Loucy (cell line): ENCODE measurements at regions not wholly inside any gene's neighbourhood (a gene's known extent, or its start where the extent isn't known, plus 50 kb on each side); places are given as distances from the start of the nearest gene placed in this dataset.

ENCODE experiments used
- H2AFZ ChIP-seq: fragments of 200-600 bp; sonication (generic); 2 replicates; pipeline ENCODE4 v1.6.0; 2016; ENCODE audit warnings: antibody characterized with exemption, mild to moderate bottlenecking, low read length, moderate library complexity
- H3F3A ChIP-seq: fragments of 200-600 bp; 2 replicates; pipeline ENCODE4 v1.6.0; 2016; ENCODE audit warnings: antibody characterized with exemption, low read depth, mild to moderate bottlenecking
- H3K27me3 ChIP-seq: fragments of 200-600 bp; sonication (generic); 2 replicates; pipeline ENCODE4 v1.6.1; 2014; ENCODE audit warnings: low read length, mild to moderate bottlenecking; ENCODE audit not compliant: insufficient read depth, poor library complexity, severe bottlenecking
- H3K36me3 ChIP-seq: fragments of 200-600 bp; sonication (generic); 2 replicates; pipeline ENCODE4 v1.6.1; 2016; ENCODE audit warnings: low read length; ENCODE audit not compliant: insufficient read depth
- H3K4me1 ChIP-seq: fragments of 200-600 bp; sonication (generic); 2 replicates; pipeline ENCODE4 v1.5.1; 2014; ENCODE audit warnings: low read length, mild to moderate bottlenecking; ENCODE audit not compliant: insufficient read depth, poor library complexity, severe bottlenecking
- H3K4me2 ChIP-seq: fragments of 200-600 bp; sonication (generic); 2 replicates; pipeline ENCODE4 v1.6.0; 2014; ENCODE audit warnings: antibody characterized with exemption, low read length, low read depth, mild to moderate bottlenecking; ENCODE audit not compliant: poor library complexity, severe bottlenecking
- H3K4me3 ChIP-seq: fragments of 200-600 bp; sonication (generic); 2 replicates; pipeline ENCODE4 v1.5.1; 2014; ENCODE audit warnings: low read length, mild to moderate bottlenecking, mixed read lengths; ENCODE audit not compliant: poor library complexity, severe bottlenecking
- H3K79me2 ChIP-seq: fragments of 200-600 bp; sonication (generic); 2 replicates; pipeline ENCODE4 v1.6.1; 2014; ENCODE audit warnings: low read length; ENCODE audit not compliant: insufficient read depth
- H3K9ac ChIP-seq: fragments of 200-600 bp; sonication (generic); 2 replicates; pipeline ENCODE4 v1.6.0; 2014; ENCODE audit warnings: mild to moderate bottlenecking, low read depth, low read length, moderate library complexity; ENCODE audit not compliant: poor library complexity, severe bottlenecking
- H3K9me2 ChIP-seq: fragments of 200-600 bp; sonication (generic); replicated peaks from 2 replicates; pipeline ENCODE4 v1.6.1; 2016; ENCODE audit warnings: low read depth, low read length, mixed read lengths
- H3K9me3 ChIP-seq: fragments of 200-600 bp; sonication (generic); 2 replicates; pipeline ENCODE4 v1.6.1; 2014; ENCODE audit warnings: mild to moderate bottlenecking, antibody characterized with exemption, low read length, low read depth; ENCODE audit not compliant: insufficient read depth
- H4K20me1 ChIP-seq: fragments of 200-600 bp; sonication (generic); 2 replicates; pipeline ENCODE4 v1.6.0; 2014; ENCODE audit warnings: antibody characterized with exemption, low read length, mild to moderate bottlenecking; ENCODE audit not compliant: insufficient read depth, poor library complexity, severe bottlenecking
- CTCF ChIP-seq: fragments of 200-600 bp; sonication (generic); conservative IDR thresholded peaks from 2 replicates; pipeline ENCODE4 v1.5.1; 2014; ENCODE audit warnings: mild to moderate bottlenecking, antibody characterized with exemption, low read length
- EZH2phosphoT487 ChIP-seq: fragments of 200-600 bp; IDR thresholded peaks from 2 replicates; pipeline ENCODE4 v1.6.1; 2018; ENCODE audit warnings: antibody characterized with exemption, mild to moderate bottlenecking, moderate library complexity, borderline replicate concordance

GRCh38 chr9:100731038-100731556 is 153.2 kb downstream of the CAVIN4 start:
- Histone ChIP-seq H3K4me3 (no peak overlapping the region), H3K27me3 (no peaks in the 10 kb centered on the region), H4K20me1 (no peaks in the 10 kb centered on the region), H3K9me3 (no peaks in the 10 kb centered on the region), H2AFZ (no peak overlapping the region), H3K36me3 (no peaks in the 10 kb centered on the region), H3K4me2 (no peak overlapping the region), H3F3A (no peaks in the 10 kb centered on the region), H3K9me2 (no peaks in the 10 kb centered on the region), H3K4me1 (no peaks in the 10 kb centered on the region), H3K9ac (no peak overlapping the region), H3K79me2 (no peaks in the 10 kb centered on the region)
- TF ChIP-seq EZH2phosphoT487 (no peak), CTCF (no peak)

- no peaks in the 10 kb centered on the region for H3K27me3 ChIP-seq
- H3K9me2 ChIP-seq, result no peaks in the 10 kb centered on the region
- no peak overlapping the region for H2AFZ ChIP-seq
- H3K4me3 ChIP-seq, result no peak overlapping the region
- H3K79me2 ChIP-seq, result no peaks in the 10 kb centered on the region
- H3K9me3 ChIP-seq, result no peaks in the 10 kb centered on the region
- no peaks in the 10 kb centered on the region for H3F3A ChIP-seq
- no peaks in the 10 kb centered on the region for H4K20me1 ChIP-seq
- H3K4me2 ChIP-seq, result no peak overlapping the region
- H3K4me1 ChIP-seq, result no peaks in the 10 kb centered on the region
- H3K36me3 ChIP-seq, result no peaks in the 10 kb centered on the region
- TF ChIP-seq CTCF (no peak), EZH2phosphoT487 (no peak)
- H3K9ac ChIP-seq, result no peak overlapping the region
Measured at GRCh38 chr9:100731557-100731956, 153.7 kb downstream of the CAVIN4 start.

- Histone ChIP-seq H3F3A (no peaks in the 10 kb centered on the region), H2AFZ (no peak overlapping the region), H3K4me2 (no peak overlapping the region), H3K4me1 (no peaks in the 10 kb centered on the region), H4K20me1 (no peaks in the 10 kb centered on the region), H3K9me3 (no peaks in the 10 kb centered on the region), H3K36me3 (no peaks in the 10 kb centered on the region), H3K9ac (no peak overlapping the region), H3K79me2 (no peaks in the 10 kb centered on the region), H3K27me3 (no peaks in the 10 kb centered on the region), H3K9me2 (no peaks in the 10 kb centered on the region), H3K4me3 (no peak overlapping the region)
- TF ChIP-seq CTCF (no peak), EZH2phosphoT487 (no peak)
Measured at GRCh38 chr9:100739208-100739607, 161.3 kb downstream of the CAVIN4 start.
